Osteoblast (primary cell): ENCODE measurements at regions not wholly inside any gene's neighbourhood (a gene's known extent, or its start where the extent isn't known, plus 50 kb on each side); places are given as distances from the start of the nearest gene placed in this dataset.

Experiments used
- DNase-seq: peaks from one replicate; pipeline ENCODE4 v3.0.0; 2011; ENCODE audit warnings: low spot score, mixed read lengths; ENCODE audit not compliant: insufficient read length; ENCODE audit errors: missing footprints
- H2AFZ ChIP-seq: 2 replicates; pipeline ENCODE4 v1.6.0; 2011; ENCODE audit warnings: mild to moderate bottlenecking, low read length
- H3K27ac ChIP-seq: 2 replicates; pipeline ENCODE4 v1.5.1; 2011; ENCODE audit warnings: mild to moderate bottlenecking, low read depth, low read length, moderate library complexity
- H3K27me3 ChIP-seq: 2 replicates; pipeline ENCODE4 v1.6.0; 2012; ENCODE audit warnings: mild to moderate bottlenecking, control low read depth, inconsistent platforms, low read length, moderate library complexity; ENCODE audit not compliant: insufficient read depth
- H3K36me3 ChIP-seq: 2 replicates; pipeline ENCODE4 v1.5.1; 2011; ENCODE audit warnings: mild to moderate bottlenecking, low read length, control low read depth, moderate library complexity; ENCODE audit not compliant: insufficient read depth
- H3K4me1 ChIP-seq: 2 replicates; pipeline ENCODE4 v1.5.1; 2011; ENCODE audit warnings: mild to moderate bottlenecking, low read length, control low read depth, moderate library complexity; ENCODE audit not compliant: insufficient read depth
- H3K4me2 ChIP-seq: 2 replicates; pipeline ENCODE4 v1.6.0; 2011; ENCODE audit warnings: mild to moderate bottlenecking, low read length; ENCODE audit not compliant: insufficient read depth
- H3K4me3 ChIP-seq: fragments of 200-600 bp; sonication (generic); 3 replicates; pipeline ENCODE4 v1.5.1; 2012; ENCODE audit warnings: mild to moderate bottlenecking, low read length, inconsistent platforms; ENCODE audit not compliant: insufficient read depth
- H3K79me2 ChIP-seq: 2 replicates; pipeline ENCODE4 v1.6.0; 2012; ENCODE audit warnings: mild to moderate bottlenecking, low read length, control low read depth, inconsistent platforms; ENCODE audit not compliant: insufficient read depth
- H3K9me3 ChIP-seq: 2 replicates; pipeline ENCODE4 v1.5.1; 2011; ENCODE audit warnings: low read depth, low read length, control low read depth
- H4K20me1 ChIP-seq: 2 replicates; pipeline ENCODE4 v1.6.0; 2012; ENCODE audit warnings: mild to moderate bottlenecking, low read length, control low read depth; ENCODE audit not compliant: insufficient read depth
- CTCF ChIP-seq: IDR thresholded peaks from 2 replicates; pipeline ENCODE4 v1.5.1; 2011; ENCODE audit warnings: mild to moderate bottlenecking, low read depth, low read length, moderate library complexity; ENCODE audit errors: extremely low read depth

DNA sequence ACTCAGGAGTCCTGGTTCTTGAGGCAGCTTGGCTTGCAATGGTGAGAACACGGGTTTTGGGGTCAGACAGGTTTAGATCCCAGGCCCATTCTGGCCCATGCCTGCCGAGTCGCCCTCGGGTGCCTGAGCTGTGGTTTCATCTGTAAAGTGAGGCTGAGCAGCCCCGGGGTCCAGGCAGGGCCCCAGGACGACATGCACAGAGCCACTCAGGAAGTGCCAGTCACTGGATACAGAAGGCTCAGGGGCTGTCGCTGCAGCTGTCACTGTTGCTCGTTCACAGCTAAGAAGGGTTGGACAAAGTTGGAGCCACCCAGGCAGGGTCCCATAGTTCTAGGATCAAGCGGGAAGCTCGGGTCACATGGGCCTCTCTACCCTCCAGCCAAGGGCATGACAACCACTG lies 403.1 kb downstream of the BCL11B start:
- no peak for TF ChIP-seq CTCF
- Histone ChIP-seq H3K27ac (no peak overlapping the region), H3K4me2 (no peak overlapping the region), H4K20me1 (no peaks in the 10 kb centered on the region), H3K79me2 (no peaks in the 10 kb centered on the region), H3K36me3 (no peaks in the 10 kb centered on the region), H3K4me3 (no peak overlapping the region), H3K4me1 (no peaks in the 10 kb centered on the region), H3K27me3 (no peaks in the 10 kb centered on the region), H2AFZ (no peak overlapping the region), H3K9me3 (peaks cover 2% of the 10 kb centered on the region)
- no peak for DNase-seq

DNA sequence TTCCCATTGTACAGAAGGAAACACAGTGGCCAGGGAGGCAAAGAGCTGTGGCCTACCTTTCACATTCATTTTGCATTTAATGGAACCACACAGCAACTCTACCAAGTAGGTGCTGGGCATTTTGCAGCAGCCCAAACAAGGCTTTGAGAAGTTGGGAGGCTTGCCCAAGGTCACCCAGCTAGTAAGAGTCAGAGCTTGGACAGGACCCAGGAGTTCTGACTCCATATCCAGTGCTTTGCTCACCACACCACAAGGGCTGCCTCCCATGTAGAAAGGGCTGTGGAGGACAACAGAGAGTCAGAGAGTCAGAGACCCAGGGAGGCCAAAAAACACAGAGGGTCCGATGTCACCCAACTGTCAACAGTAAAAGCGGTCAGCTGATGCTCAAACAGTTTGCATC lies 400.2 kb downstream of the BCL11B start:
- H3K27me3 ChIP-seq: no peaks in the 10 kb centered on the region
- no peak overlapping the region for H3K4me2 ChIP-seq
- peaks cover 2% of the 10 kb centered on the region for H3K9me3 ChIP-seq
- H4K20me1 ChIP-seq: no peaks in the 10 kb centered on the region
- no peaks in the 10 kb centered on the region for H3K4me1 ChIP-seq
- H3K27ac ChIP-seq: no peak overlapping the region
- H3K79me2 ChIP-seq: no peaks in the 10 kb centered on the region
- no peaks in the 10 kb centered on the region for H3K36me3 ChIP-seq
- H3K4me3 ChIP-seq: no peak overlapping the region
- H2AFZ ChIP-seq: no peak overlapping the region
- no peak for DNase-seq
- no peak for TF ChIP-seq CTCF

DNA sequence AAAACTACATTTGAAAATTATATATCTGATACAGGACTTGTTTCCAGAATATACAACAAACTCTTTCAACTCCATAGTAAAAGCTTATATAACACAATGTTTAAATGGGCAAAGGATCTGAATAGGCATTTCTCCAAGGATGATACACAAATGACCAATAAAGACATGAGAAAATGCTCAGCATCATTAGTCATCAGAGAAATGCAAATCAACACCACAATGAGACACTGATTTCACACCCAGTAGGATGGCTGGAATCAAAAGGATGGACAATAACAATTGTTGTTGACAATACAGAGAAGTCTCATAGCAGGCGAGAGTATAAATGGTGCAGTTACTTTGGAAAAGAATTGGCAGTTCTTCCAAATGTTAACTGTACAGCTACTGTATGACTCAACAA lies 394.9 kb downstream of the BCL11B start:
- no peak overlapping the region for H3K4me3 ChIP-seq
- H3K36me3 ChIP-seq: no peaks in the 10 kb centered on the region
- H3K27ac ChIP-seq: no peak overlapping the region
- H3K4me1 ChIP-seq: no peaks in the 10 kb centered on the region
- H3K4me2 ChIP-seq: no peak overlapping the region
- H3K9me3 ChIP-seq: peaks cover 2% of the 10 kb centered on the region
- TF ChIP-seq CTCF: no peak
- H4K20me1 ChIP-seq: no peaks in the 10 kb centered on the region
- H2AFZ ChIP-seq: no peak overlapping the region
- H3K79me2 ChIP-seq: no peaks in the 10 kb centered on the region
- no peak for DNase-seq
- no peaks in the 10 kb centered on the region for H3K27me3 ChIP-seq

DNA sequence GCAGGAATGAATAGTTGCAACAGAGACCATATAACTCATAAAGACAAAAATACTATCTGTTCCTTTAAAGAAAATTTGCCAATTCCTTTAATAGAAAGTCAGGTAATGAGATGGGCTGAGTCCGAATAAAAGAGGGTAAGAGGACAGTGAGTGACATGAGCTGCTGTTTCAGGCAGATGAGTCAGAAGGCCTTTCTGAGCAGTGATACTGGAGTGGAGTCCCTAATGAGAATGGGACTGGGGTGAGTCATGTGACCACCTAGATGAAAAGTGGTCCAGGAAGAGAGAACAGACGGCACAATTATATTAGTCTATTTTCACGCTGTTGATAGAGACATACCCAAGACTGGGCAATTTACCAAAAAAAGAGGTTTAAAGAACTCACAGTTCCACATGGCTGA lies 393.7 kb downstream of the BCL11B start:
- Histone ChIP-seq H3K27ac (no peak overlapping the region), H3K4me2 (no peak overlapping the region), H3K79me2 (no peaks in the 10 kb centered on the region), H3K4me1 (no peaks in the 10 kb centered on the region), H3K9me3 (peaks cover 2% of the 10 kb centered on the region), H3K36me3 (no peaks in the 10 kb centered on the region), H3K27me3 (no peaks in the 10 kb centered on the region), H2AFZ (no peak overlapping the region), H4K20me1 (no peaks in the 10 kb centered on the region), H3K4me3 (no peak overlapping the region)
- DNase-seq: no peak
- no peak for TF ChIP-seq CTCF
